ENCODE measurements at regions not wholly inside any gene's neighbourhood (a gene's known extent, or its start where the extent isn't known, plus 50 kb on each side); places are given as distances from the start of the nearest gene placed in this dataset.

DNA sequence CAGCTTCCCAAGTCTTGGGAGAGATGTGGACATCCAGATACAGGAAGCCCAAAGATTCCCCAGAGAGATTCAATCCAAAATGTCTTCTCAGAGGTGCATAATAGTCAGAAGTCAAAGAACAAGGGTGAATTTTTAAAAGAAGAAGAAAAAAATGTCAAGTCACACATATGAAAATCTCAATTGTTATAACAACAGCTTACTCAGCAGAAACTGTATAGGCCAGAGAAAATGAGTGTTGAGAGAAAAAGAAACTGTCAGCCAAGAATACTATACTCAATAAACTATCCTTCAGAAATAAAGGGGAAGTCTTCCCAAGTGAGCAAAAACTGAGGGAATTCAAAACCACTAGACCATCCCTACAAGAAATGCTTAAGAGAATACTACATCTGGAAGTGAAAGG, 612.9 kb upstream of the POU3F3 start:
- Histone ChIP-seq H3K4me3 (no peak overlapping the region), H3K9ac (ENCODE audit: insufficient read depth in 1 of 2, low read length in 2 of 2) (no peak overlapping the region), H3K27me3 (ENCODE audit: control insufficient read depth in 3 of 3, insufficient read depth in 3 of 3, low read length in 2 of 3) (no peaks in the 10 kb centered on the region), H3K9me3 (ENCODE audit: control insufficient read depth in 4 of 4, insufficient read depth in 3 of 4, low read length in 3 of 4) (peaks cover 0 to 6% (median 0%) of the 10 kb centered on the region in 4 donors), H3K27ac (ENCODE audit: low read depth in 1 of 2, low read length in 1 of 2) (no peak overlapping the region), H3K4me1 (ENCODE audit: control insufficient read depth in 5 of 5, insufficient read depth in 5 of 5, low read length in 5 of 5) (no peaks in the 10 kb centered on the region), H3K36me3 (ENCODE audit: control insufficient read depth in 4 of 4, insufficient read depth in 4 of 4, low read length in 4 of 4) (no peaks in the 10 kb centered on the region)
- DNase-seq = no peak
- TF ChIP-seq, protein P1, sequence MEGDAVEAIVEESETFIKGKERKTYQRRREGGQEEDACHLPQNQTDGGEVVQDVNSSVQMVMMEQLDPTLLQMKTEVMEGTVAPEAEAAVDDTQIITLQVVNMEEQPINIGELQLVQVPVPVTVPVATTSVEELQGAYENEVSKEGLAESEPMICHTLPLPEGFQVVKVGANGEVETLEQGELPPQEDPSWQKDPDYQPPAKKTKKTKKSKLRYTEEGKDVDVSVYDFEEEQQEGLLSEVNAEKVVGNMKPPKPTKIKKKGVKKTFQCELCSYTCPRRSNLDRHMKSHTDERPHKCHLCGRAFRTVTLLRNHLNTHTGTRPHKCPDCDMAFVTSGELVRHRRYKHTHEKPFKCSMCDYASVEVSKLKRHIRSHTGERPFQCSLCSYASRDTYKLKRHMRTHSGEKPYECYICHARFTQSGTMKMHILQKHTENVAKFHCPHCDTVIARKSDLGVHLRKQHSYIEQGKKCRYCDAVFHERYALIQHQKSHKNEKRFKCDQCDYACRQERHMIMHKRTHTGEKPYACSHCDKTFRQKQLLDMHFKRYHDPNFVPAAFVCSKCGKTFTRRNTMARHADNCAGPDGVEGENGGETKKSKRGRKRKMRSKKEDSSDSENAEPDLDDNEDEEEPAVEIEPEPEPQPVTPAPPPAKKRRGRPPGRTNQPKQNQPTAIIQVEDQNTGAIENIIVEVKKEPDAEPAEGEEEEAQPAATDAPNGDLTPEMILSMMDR (IDR thresholded peaks at IDR 0.05; ENCODE audit: control extremely low read depth, extremely low read depth) = no peak
- no peak for ATAC-seq (ENCODE audit: insufficient read depth, low FRiP score)

DNA sequence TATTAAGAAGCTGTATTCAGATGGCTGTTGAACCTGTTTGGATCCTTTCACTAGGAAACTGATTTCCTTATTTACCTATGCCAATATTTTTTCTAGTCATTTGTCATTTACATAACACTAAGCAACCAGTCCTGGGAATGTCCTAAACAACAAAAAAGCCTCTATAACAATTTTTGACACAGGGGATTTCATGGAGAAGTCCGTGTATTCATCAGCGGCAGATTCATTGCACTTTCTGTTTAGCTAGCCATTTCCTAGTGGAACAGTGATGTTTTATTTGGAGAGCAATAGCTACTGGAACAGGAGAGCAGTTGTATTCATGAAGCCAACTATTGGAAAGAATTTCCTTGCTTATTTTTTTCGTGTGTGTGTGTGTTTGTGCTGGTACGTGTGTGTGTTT, 604.3 kb upstream of the POU3F3 start:
- DNase-seq (no peak), ATAC-seq (ENCODE audit: insufficient read depth, low FRiP score) (no peak)
- Histone ChIP-seq H3K27me3 (ENCODE audit: control insufficient read depth in 3 of 3, insufficient read depth in 3 of 3, low read length in 2 of 3) (no peaks in the 10 kb centered on the region), H3K9me3 (ENCODE audit: control insufficient read depth in 4 of 4, insufficient read depth in 3 of 4, low read length in 3 of 4) (peaks cover 0 to 4% (median 0%) of the 10 kb centered on the region in 4 donors), H3K4me3 (no peak overlapping the region), H3K9ac (ENCODE audit: insufficient read depth in 1 of 2, low read length in 2 of 2) (no peak overlapping the region), H3K4me1 (ENCODE audit: control insufficient read depth in 5 of 5, insufficient read depth in 5 of 5, low read length in 5 of 5) (no peaks in the 10 kb centered on the region), H3K36me3 (ENCODE audit: control insufficient read depth in 4 of 4, insufficient read depth in 4 of 4, low read length in 4 of 4) (no peaks in the 10 kb centered on the region), H3K27ac (ENCODE audit: low read depth in 1 of 2, low read length in 1 of 2) (no peak overlapping the region)
- TF ChIP-seq, protein P1 (IDR thresholded peaks at IDR 0.05; ENCODE audit: control extremely low read depth, extremely low read depth) = no peak
- WGBS, 2 donors = 57 to 66% methylated on average over 4 of the region's 4 CpGs

DNA sequence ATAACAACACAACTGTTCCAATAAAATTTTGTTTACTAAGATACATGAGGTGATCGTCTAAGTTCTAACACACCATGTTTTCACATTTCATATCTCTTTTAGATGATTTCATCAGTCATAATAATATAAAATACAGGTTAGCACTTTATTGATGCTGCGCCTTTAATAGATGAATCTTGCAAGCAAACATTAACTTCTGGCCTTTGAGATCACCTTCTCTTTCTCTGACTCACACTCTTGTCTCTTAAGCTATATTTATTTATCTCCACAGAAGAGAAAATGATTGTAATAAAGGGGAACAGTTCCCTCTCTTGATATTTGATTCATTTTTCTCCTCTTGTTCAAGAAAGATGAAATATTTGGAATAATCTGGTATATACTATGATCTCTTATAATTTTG, 603.3 kb upstream of the POU3F3 start:
- no peaks in the 10 kb centered on the region for H3K36me3 ChIP-seq (ENCODE audit: control insufficient read depth in 4 of 4, insufficient read depth in 4 of 4, low read length in 4 of 4)
- H3K9ac ChIP-seq (ENCODE audit: insufficient read depth in 1 of 2, low read length in 2 of 2) = no peak overlapping the region
- no peak overlapping the region for H3K27ac ChIP-seq (ENCODE audit: low read depth in 1 of 2, low read length in 1 of 2)
- H3K27me3 ChIP-seq (ENCODE audit: control insufficient read depth in 3 of 3, insufficient read depth in 3 of 3, low read length in 2 of 3) = no peaks in the 10 kb centered on the region
- no peak overlapping the region for H3K4me3 ChIP-seq
- H3K9me3 ChIP-seq (ENCODE audit: control insufficient read depth in 4 of 4, insufficient read depth in 3 of 4, low read length in 3 of 4) = peaks cover 0 to 4% (median 0%) of the 10 kb centered on the region in 4 donors
- DNase-seq = no peak
- ATAC-seq (ENCODE audit: insufficient read depth, low FRiP score) = no peak
- H3K4me1 ChIP-seq (ENCODE audit: control insufficient read depth in 5 of 5, insufficient read depth in 5 of 5, low read length in 5 of 5) = no peaks in the 10 kb centered on the region
- TF ChIP-seq, protein P1 (IDR thresholded peaks at IDR 0.05; ENCODE audit: control extremely low read depth, extremely low read depth) = no peak
- 91 to 92% methylated on average over 2 of the region's 2 CpGs for WGBS, 2 donors

DNA sequence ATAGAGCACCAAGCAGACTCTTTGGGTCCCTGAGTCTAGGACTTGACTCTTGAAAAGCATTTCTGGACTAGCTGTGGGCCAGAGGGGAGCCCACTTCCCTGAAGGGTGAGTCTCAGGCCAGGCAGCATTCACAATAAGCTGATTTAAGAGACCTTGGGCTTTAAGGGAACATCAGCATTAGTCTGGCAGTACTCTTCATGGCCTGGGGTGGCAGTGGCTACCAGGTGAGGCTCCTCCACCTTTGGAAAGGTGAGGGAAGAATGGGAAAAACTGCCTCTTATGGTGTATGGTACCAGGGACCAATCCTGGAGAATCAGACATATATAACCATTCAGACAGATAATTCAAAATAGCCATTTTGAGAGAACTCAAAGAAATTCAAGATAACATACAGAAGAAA, 599.9 kb upstream of the POU3F3 start:
- Histone ChIP-seq H3K27me3 (ENCODE audit: control insufficient read depth in 3 of 3, insufficient read depth in 3 of 3, low read length in 2 of 3) (no peaks in the 10 kb centered on the region), H3K36me3 (ENCODE audit: control insufficient read depth in 4 of 4, insufficient read depth in 4 of 4, low read length in 4 of 4) (no peaks in the 10 kb centered on the region), H3K4me1 (ENCODE audit: control insufficient read depth in 5 of 5, insufficient read depth in 5 of 5, low read length in 5 of 5) (no peaks in the 10 kb centered on the region), H3K9ac (ENCODE audit: insufficient read depth in 1 of 2, low read length in 2 of 2) (no peak overlapping the region), H3K27ac (ENCODE audit: low read depth in 1 of 2, low read length in 1 of 2) (no peak overlapping the region), H3K9me3 (ENCODE audit: control insufficient read depth in 4 of 4, insufficient read depth in 3 of 4, low read length in 3 of 4) (peaks cover 0 to 4% (median 2%) of the 10 kb centered on the region in 4 donors), H3K4me3 (no peak overlapping the region)
- TF ChIP-seq, protein P1 (IDR thresholded peaks at IDR 0.05; ENCODE audit: control extremely low read depth, extremely low read depth) = no peak
- DNase-seq (no peak), ATAC-seq (ENCODE audit: insufficient read depth, low FRiP score) (no peak)
